ENCODE measurements at regions not wholly inside any gene's neighbourhood (a gene's known extent, or its start where the extent isn't known, plus 50 kb on each side); places are given as distances from the start of the nearest gene placed in this dataset.
"Not testable (repeated sequence)": the region's sequence is repeated elsewhere in the genome, so short reads cannot be mapped to it uniquely, and the experiment has no call there.

GRCh38 chr7:23915236-23915635, 205.2 kb downstream of the STK31 start:
- no peak for ATAC-seq (replicated peaks)
- H3K36me3 Mint-ChIP-seq (ENCODE audit: low read depth) = no peaks in the 10 kb centered on the region
- H3K27ac Mint-ChIP-seq = no peak overlapping the region
- no peaks in the 10 kb centered on the region for H3K9me3 Mint-ChIP-seq
- H3K4me3 Mint-ChIP-seq = no peak overlapping the region
- no peaks in the 10 kb centered on the region for H3K4me1 Mint-ChIP-seq
- H3K27me3 Mint-ChIP-seq = peaks cover 19% of the 10 kb centered on the region

- no peaks in the 10 kb centered on the region for H3K36me3 Mint-ChIP-seq (ENCODE audit: low read depth)
- ATAC-seq (replicated peaks) = no peak
- H3K4me1 Mint-ChIP-seq = no peaks in the 10 kb centered on the region
- no peak overlapping the region for H3K4me3 Mint-ChIP-seq
- H3K27ac Mint-ChIP-seq = no peak overlapping the region
- H3K9me3 Mint-ChIP-seq = no peaks in the 10 kb centered on the region
- H3K27me3 Mint-ChIP-seq = peaks cover 19% of the 10 kb centered on the region
Observed at GRCh38 chr7:23918286-23918685, 208.3 kb downstream of the STK31 start.

- no peak overlapping the region for H3K27ac Mint-ChIP-seq
- H3K9me3 Mint-ChIP-seq = no peaks in the 10 kb centered on the region
- H3K27me3 Mint-ChIP-seq = peaks cover 19% of the 10 kb centered on the region
- H3K36me3 Mint-ChIP-seq (ENCODE audit: low read depth) = no peaks in the 10 kb centered on the region
- H3K4me3 Mint-ChIP-seq = no peak overlapping the region
- ATAC-seq (replicated peaks) = no peak
- no peaks in the 10 kb centered on the region for H3K4me1 Mint-ChIP-seq
Observed at GRCh38 chr7:23918856-23919255, 208.8 kb downstream of the STK31 start.

- Mint-ChIP-seq H3K9me3 (no peaks in the 10 kb centered on the region), H3K27ac (no peak overlapping the region), H3K27me3 (peaks cover 3% of the 10 kb centered on the region), H3K4me1 (no peaks in the 10 kb centered on the region), H3K36me3 (ENCODE audit: low read depth) (no peaks in the 10 kb centered on the region), H3K4me3 (no peak overlapping the region)
- no peak for ATAC-seq (replicated peaks)
Observed at GRCh38 chr7:23925088-23925487, 215.1 kb downstream of the STK31 start.

GRCh38 chr7:23927709-23928417, 217.8 kb downstream of the STK31 start:
- peaks cover 3% of the 10 kb centered on the region for H3K27me3 Mint-ChIP-seq
- H3K4me3 Mint-ChIP-seq = no peak overlapping the region
- no peaks in the 10 kb centered on the region for H3K9me3 Mint-ChIP-seq
- H3K36me3 Mint-ChIP-seq (ENCODE audit: low read depth) = no peaks in the 10 kb centered on the region
- no peaks in the 10 kb centered on the region for H3K4me1 Mint-ChIP-seq
- H3K27ac Mint-ChIP-seq = no peak overlapping the region
- no peak for ATAC-seq (replicated peaks)

GRCh38 chr7:23928418-23928775, 218.4 kb downstream of the STK31 start:
- no peaks in the 10 kb centered on the region for H3K4me1 Mint-ChIP-seq
- H3K4me3 Mint-ChIP-seq = no peak overlapping the region
- H3K27ac Mint-ChIP-seq = no peak overlapping the region
- H3K36me3 Mint-ChIP-seq (ENCODE audit: low read depth) = no peaks in the 10 kb centered on the region
- H3K9me3 Mint-ChIP-seq = no peaks in the 10 kb centered on the region
- ATAC-seq (replicated peaks) = no peak
- peaks cover 3% of the 10 kb centered on the region for H3K27me3 Mint-ChIP-seq

GRCh38 chr7:23930312-23930711, 220.3 kb downstream of the STK31 start:
- H3K27me3 Mint-ChIP-seq = peaks cover 3% of the 10 kb centered on the region
- no peak for ATAC-seq (replicated peaks)
- H3K4me3 Mint-ChIP-seq = no peak overlapping the region
- no peaks in the 10 kb centered on the region for H3K9me3 Mint-ChIP-seq
- no peak overlapping the region for H3K27ac Mint-ChIP-seq
- no peaks in the 10 kb centered on the region for H3K4me1 Mint-ChIP-seq
- H3K36me3 Mint-ChIP-seq (ENCODE audit: low read depth) = no peaks in the 10 kb centered on the region

GRCh38 chr7:23931633-23932032, 221.6 kb downstream of the STK31 start:
- peaks cover 1% of the 10 kb centered on the region for H3K27me3 Mint-ChIP-seq
- ATAC-seq (replicated peaks) = no peak
- no peaks in the 10 kb centered on the region for H3K4me1 Mint-ChIP-seq
- H3K9me3 Mint-ChIP-seq = no peaks in the 10 kb centered on the region
- no peak overlapping the region for H3K4me3 Mint-ChIP-seq
- no peak overlapping the region for H3K27ac Mint-ChIP-seq
- no peaks in the 10 kb centered on the region for H3K36me3 Mint-ChIP-seq (ENCODE audit: low read depth)

- H3K27me3 Mint-ChIP-seq = peaks cover 16% of the 10 kb centered on the region
Observed at GRCh38 chr7:23938215-23938614, 228.2 kb downstream of the STK31 start.

GRCh38 chr7:23938937-23939552, 229.0 kb downstream of the STK31 start:
- peak; percentile 48 for ATAC-seq (replicated peaks)

More at GRCh38 chr7:23938215-23938614, 228.2 kb downstream of the STK31 start:
- no peak for ATAC-seq (replicated peaks)
- Mint-ChIP-seq H3K9me3 (no peaks in the 10 kb centered on the region), H3K4me1 (no peaks in the 10 kb centered on the region), H3K36me3 (ENCODE audit: low read depth) (no peaks in the 10 kb centered on the region), H3K4me3 (no peak overlapping the region), H3K27ac (no peak overlapping the region)

GRCh38 chr7:23939747-23940146, 229.7 kb downstream of the STK31 start:
- not testable (repeated sequence) for H3K4me1 Mint-ChIP-seq; H3K36me3 Mint-ChIP-seq (ENCODE audit: low read depth); H3K4me3 Mint-ChIP-seq; H3K27ac Mint-ChIP-seq; ATAC-seq (replicated peaks); H3K9me3 Mint-ChIP-seq
- peaks cover 22% of the 10 kb centered on the region for H3K27me3 Mint-ChIP-seq

More at GRCh38 chr7:23938937-23939552, 229.0 kb downstream of the STK31 start:
- peaks cover 16% of the 10 kb centered on the region for H3K27me3 Mint-ChIP-seq
- H3K4me1 Mint-ChIP-seq = no peaks in the 10 kb centered on the region
- H3K4me3 Mint-ChIP-seq = no peak overlapping the region
- H3K36me3 Mint-ChIP-seq (ENCODE audit: low read depth) = no peaks in the 10 kb centered on the region
- H3K9me3 Mint-ChIP-seq = no peaks in the 10 kb centered on the region
- H3K27ac Mint-ChIP-seq = no peak overlapping the region

GRCh38 chr7:23941551-23941950, 231.5 kb downstream of the STK31 start:
- H3K27ac Mint-ChIP-seq = no peak overlapping the region
- no peaks in the 10 kb centered on the region for H3K4me1 Mint-ChIP-seq
- H3K4me3 Mint-ChIP-seq = no peak overlapping the region
- H3K27me3 Mint-ChIP-seq = peaks cover 25% of the 10 kb centered on the region
- peaks cover under 1% of the 10 kb centered on the region for H3K9me3 Mint-ChIP-seq
- H3K36me3 Mint-ChIP-seq (ENCODE audit: low read depth) = no peaks in the 10 kb centered on the region
- no peak for ATAC-seq (replicated peaks)

GRCh38 chr7:23942032-23942431, 232.0 kb downstream of the STK31 start:
- Mint-ChIP-seq H3K9me3 (peaks cover 5% of the 10 kb centered on the region), H3K4me3 (no peak overlapping the region), H3K27ac (no peak overlapping the region), H3K36me3 (ENCODE audit: low read depth) (no peaks in the 10 kb centered on the region), H3K27me3 (peaks cover 30% of the 10 kb centered on the region), H3K4me1 (no peaks in the 10 kb centered on the region)
- no peak for ATAC-seq (replicated peaks)

- peaks cover 5% of the 10 kb centered on the region for H3K9me3 Mint-ChIP-seq
- peaks cover 26% of the 10 kb centered on the region for H3K27me3 Mint-ChIP-seq
- H3K36me3 Mint-ChIP-seq (ENCODE audit: low read depth) = no peaks in the 10 kb centered on the region
- no peak for ATAC-seq (replicated peaks)
- H3K4me3 Mint-ChIP-seq = no peak overlapping the region
- no peak overlapping the region for H3K27ac Mint-ChIP-seq
- H3K4me1 Mint-ChIP-seq = no peaks in the 10 kb centered on the region
Observed at GRCh38 chr7:23944131-23944530, 234.1 kb downstream of the STK31 start.

GRCh38 chr7:23945472-23945871, 235.5 kb downstream of the STK31 start:
- no peak for ATAC-seq (replicated peaks)
- peaks cover 22% of the 10 kb centered on the region for H3K27me3 Mint-ChIP-seq
- H3K4me1 Mint-ChIP-seq = no peaks in the 10 kb centered on the region
- peaks cover 5% of the 10 kb centered on the region for H3K9me3 Mint-ChIP-seq
- H3K4me3 Mint-ChIP-seq = no peak overlapping the region
- H3K36me3 Mint-ChIP-seq (ENCODE audit: low read depth) = no peaks in the 10 kb centered on the region
- H3K27ac Mint-ChIP-seq = no peak overlapping the region

Data from activated T-helper 17 cell treated with anti-CD3 and anti-CD28 coated beads, Interleukin-2, amount 50 U/mL, for 72 hours (primary cell).